ENCODE measurements at regions not wholly inside any gene's neighbourhood (a gene's known extent, or its start where the extent isn't known, plus 50 kb on each side); places are given as distances from the start of the nearest gene placed in this dataset.
"Not testable (repeated sequence)": the region's sequence is repeated elsewhere in the genome, so short reads cannot be mapped to it uniquely, and the experiment has no call there.

DNA sequence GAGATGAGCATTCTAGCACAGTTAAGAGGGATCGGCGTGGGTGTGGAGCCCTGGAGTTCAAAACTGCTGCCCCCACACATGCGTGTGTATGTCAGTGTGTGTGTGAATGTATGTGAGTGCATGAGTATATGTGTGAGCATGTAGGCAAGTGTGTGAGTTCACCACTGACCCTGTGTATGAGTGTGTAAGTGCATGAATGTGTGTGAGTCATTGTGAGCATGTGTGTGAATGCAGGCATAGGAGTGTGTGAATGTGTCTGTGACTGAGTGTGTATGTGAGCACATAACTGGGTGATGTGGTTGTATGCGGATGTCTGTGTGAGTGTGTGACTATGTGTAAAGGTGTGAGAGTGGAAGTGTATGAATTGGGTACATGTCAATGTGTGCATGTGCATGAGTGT lies 69.6 kb upstream of the CCDC167 start:
- no peak for TF ChIP-seq POLR2A (IDR thresholded peaks at IDR 0.05)
- TF ChIP-seq, protein P1, sequence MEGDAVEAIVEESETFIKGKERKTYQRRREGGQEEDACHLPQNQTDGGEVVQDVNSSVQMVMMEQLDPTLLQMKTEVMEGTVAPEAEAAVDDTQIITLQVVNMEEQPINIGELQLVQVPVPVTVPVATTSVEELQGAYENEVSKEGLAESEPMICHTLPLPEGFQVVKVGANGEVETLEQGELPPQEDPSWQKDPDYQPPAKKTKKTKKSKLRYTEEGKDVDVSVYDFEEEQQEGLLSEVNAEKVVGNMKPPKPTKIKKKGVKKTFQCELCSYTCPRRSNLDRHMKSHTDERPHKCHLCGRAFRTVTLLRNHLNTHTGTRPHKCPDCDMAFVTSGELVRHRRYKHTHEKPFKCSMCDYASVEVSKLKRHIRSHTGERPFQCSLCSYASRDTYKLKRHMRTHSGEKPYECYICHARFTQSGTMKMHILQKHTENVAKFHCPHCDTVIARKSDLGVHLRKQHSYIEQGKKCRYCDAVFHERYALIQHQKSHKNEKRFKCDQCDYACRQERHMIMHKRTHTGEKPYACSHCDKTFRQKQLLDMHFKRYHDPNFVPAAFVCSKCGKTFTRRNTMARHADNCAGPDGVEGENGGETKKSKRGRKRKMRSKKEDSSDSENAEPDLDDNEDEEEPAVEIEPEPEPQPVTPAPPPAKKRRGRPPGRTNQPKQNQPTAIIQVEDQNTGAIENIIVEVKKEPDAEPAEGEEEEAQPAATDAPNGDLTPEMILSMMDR (IDR thresholded peaks at IDR 0.05), result no peak
- H3K27me3 ChIP-seq, result no peaks in the 10 kb centered on the region
- peaks cover 11% of the 10 kb centered on the region for H3K4me1 ChIP-seq
- DNase-seq, result no peak
- no peak overlapping the region for H3K27ac ChIP-seq
- 91 to 95% methylated on average over 4 of the region's 4 CpGs for WGBS, 2 donors
- no peaks in the 10 kb centered on the region for H3K9me3 ChIP-seq
- H3K4me3 ChIP-seq, result no peak overlapping the region
- no peaks in the 10 kb centered on the region for H3K36me3 ChIP-seq (ENCODE audit: low read depth, missing control alignments)
- intact Hi-C loops (cut with DNase I; ENCODE audit: low total_unique reads), result no loop called here

DNA sequence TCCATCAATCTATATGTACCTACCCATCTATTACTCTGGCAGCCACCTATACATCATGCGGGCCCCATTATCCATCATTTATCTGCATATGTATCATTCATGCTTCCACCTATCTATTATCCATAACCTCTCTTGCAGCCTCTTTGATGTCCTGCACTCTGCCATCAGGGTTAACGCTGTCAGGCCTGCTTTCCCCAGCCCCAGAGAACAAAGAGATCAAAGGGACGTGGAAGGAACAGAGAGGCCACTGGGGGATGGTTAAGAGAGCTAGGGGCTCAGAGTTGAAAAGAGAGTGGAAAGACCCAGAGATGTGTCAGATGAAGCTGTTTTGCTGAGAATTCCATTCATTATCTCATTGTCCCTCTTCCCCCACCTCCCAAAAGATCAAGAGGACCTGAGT lies 67.3 kb upstream of the CCDC167 start:
- no peaks in the 10 kb centered on the region for H3K9me3 ChIP-seq
- H3K27me3 ChIP-seq, result no peaks in the 10 kb centered on the region
- H3K4me1 ChIP-seq, result peaks cover 11% of the 10 kb centered on the region
- TF ChIP-seq, protein P1 (IDR thresholded peaks at IDR 0.05), result no peak
- TF ChIP-seq POLR2A (IDR thresholded peaks at IDR 0.05), result no peak
- no peak for DNase-seq
- no peak overlapping the region for H3K4me3 ChIP-seq
- H3K27ac ChIP-seq, result no peak overlapping the region
- intact Hi-C loops (cut with DNase I; ENCODE audit: low total_unique reads), result no loop called here
- H3K36me3 ChIP-seq (ENCODE audit: low read depth, missing control alignments), result no peaks in the 10 kb centered on the region
- 79 to 90% methylated on average over 3 of the region's 3 CpGs for WGBS, 2 donors

DNA sequence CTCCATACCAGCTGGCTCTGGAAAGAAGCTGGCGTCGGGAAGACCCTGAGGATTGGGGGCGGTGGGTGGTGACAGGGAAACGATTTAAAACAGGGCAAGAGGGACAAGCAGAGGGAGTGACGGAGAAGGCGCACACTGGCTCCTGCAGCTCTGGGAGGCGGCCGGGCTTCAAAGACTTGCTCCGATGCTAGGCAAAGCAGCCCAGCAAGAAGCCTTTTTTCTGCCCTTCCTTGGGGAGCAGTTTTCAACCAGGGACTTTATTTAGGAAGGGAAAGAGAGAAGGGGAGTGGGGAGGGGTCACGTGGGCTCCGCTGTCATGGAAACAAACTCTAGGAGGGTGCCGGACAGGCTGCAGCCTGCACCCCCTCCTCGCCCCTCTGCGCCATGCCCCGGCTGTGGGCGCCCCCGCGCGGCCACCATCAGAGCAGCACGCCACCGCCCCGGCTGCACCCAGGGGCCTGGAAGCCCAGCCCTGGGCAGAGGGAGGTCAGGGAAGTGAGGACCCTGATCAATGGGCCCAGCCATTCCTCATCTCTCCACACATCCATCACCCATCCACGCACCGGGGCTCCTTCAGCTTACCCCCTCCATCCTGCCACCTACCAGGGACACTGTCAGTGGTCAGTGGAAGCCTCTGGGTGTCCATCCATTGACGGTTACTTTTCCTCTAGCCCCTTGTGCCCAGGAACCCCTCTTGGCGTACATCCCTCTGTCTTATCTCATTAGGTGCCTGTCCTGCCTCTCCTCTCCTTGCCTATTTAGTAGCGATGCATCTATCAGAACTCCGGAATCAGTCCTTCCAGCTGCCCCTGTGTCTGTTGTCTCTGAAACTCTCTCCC lies 66.6 kb upstream of the CCDC167 start:
- H3K4me3 ChIP-seq, result peak overlapping the region in 1 of 2 donors; percentile 10
- 20 to 23% methylated on average over 24 to 28 of the region's 28 CpGs for WGBS, 2 donors
- no peaks in the 10 kb centered on the region for H3K36me3 ChIP-seq (ENCODE audit: low read depth, missing control alignments)
- TF ChIP-seq, protein P1 (IDR thresholded peaks at IDR 0.05), result peak in 2 of 3 experiments; percentile 57 to 65
- TF ChIP-seq POLR2A (IDR thresholded peaks at IDR 0.05), result no peak
- peak; percentile 70 for DNase-seq
- H3K27ac ChIP-seq, result no peak overlapping the region
- intact Hi-C loops (cut with DNase I; ENCODE audit: low total_unique reads), result no loop called here
- no peaks in the 10 kb centered on the region for H3K27me3 ChIP-seq
- peaks cover 11% of the 10 kb centered on the region for H3K4me1 ChIP-seq
- H3K9me3 ChIP-seq, result no peaks in the 10 kb centered on the region

DNA sequence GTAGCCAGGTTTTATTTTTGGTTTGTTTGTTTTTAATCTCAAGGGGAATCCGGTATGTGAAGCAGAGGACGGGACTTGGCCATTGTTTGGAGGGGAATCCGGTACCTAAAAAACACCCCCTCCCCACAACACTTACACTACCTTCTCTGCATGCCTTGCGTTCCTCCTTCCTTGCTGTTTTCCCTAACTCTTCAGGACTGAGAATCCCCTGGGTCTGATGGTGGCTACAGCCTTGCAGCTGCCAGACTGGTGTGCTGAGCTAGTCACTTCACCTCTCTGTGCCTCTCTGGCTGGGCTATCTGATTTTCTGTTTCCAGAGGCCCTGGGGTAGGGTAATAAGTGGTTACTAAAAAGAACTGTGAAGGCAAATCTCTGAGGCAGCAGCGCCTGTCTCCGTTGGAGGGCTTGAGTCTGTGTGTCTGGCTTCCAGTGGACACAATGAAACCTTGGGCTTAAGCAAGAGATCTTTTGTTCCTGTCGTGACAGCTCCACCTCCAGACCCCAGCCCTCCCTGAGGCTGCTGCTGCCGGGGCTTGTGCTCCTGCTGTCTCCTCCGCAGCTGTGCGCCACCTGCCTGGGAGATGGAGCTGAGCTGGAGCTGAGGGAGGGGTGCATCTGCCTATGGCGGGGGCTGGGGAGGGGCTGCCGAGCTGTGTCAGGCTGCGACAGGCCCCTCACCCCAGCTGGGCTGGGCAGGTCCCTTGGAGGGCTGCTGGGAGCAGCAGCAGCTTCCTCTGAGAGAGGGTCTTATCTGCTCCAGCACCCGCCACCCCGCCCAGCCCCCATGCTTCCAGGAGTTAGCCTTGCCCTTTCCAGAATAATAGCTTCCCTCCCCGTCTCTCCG lies 65.8 kb upstream of the CCDC167 start:
- intact Hi-C loops (cut with DNase I; ENCODE audit: low total_unique reads), result no loop called here
- Histone ChIP-seq H3K36me3 (ENCODE audit: low read depth, missing control alignments) (no peaks in the 10 kb centered on the region), H3K27me3 (no peaks in the 10 kb centered on the region), H3K27ac (no peak overlapping the region), H3K4me1 (peaks cover 11% of the 10 kb centered on the region), H3K9me3 (no peaks in the 10 kb centered on the region), H3K4me3 (peak overlapping the region in 1 of 2 donors; percentile 10)
- 22 to 23% methylated on average over 8 to 16 of the region's 17 CpGs for WGBS, 2 donors
- DNase-seq, result peak; percentile 40
- TF ChIP-seq, protein P1 (IDR thresholded peaks at IDR 0.05), result no peak
- no peak for TF ChIP-seq POLR2A (IDR thresholded peaks at IDR 0.05)

DNA sequence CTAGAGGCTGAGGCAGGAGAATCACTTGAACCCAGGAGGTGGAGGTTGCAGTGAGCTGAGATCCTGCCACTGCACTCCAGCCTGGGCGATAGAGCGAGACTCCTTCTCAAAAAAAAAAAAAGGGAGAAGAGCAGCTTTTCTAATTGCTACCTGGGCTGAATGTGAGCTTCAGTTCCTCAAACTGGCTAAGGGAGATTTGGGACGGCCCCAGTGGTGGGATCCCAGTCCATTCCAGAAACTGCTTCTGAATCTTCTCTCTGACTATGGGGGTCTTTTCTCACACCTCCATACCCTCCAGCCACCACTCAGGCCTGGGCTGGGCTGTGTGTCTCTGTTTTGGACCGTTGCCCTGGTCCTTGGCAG lies 63.2 kb upstream of the CCDC167 start:
- intact Hi-C loops (cut with DNase I; ENCODE audit: low total_unique reads); H3K27me3 ChIP-seq; H3K9me3 ChIP-seq; H3K36me3 ChIP-seq (ENCODE audit: low read depth, missing control alignments); DNase-seq; H3K4me3 ChIP-seq: not testable (repeated sequence)
- H3K27ac ChIP-seq, result peak overlapping the region in 1 of 2 donors; percentile 31
- 77 to 83% methylated on average over 4 of the region's 4 CpGs for WGBS, 2 donors
- H3K4me1 ChIP-seq, result peaks cover 15% of the 10 kb centered on the region
